ENCODE measurements at regions not wholly inside any gene's neighbourhood (a gene's known extent, or its start where the extent isn't known, plus 50 kb on each side); places are given as distances from the start of the nearest gene placed in this dataset.
"Not testable (repeated sequence)": the region's sequence is repeated elsewhere in the genome, so short reads cannot be mapped to it uniquely, and the experiment has no call there.

- no peaks in the 10 kb centered on the region for H3K9me3 ChIP-seq (ENCODE audit: low read depth, low read length)
- H3K4me3 ChIP-seq (ENCODE audit: insufficient read depth, low read length): no peak overlapping the region
- H3K36me3 ChIP-seq (ENCODE audit: insufficient read depth, low read length): no peaks in the 10 kb centered on the region
- H3K27me3 ChIP-seq (ENCODE audit: insufficient read depth, low read length): no peaks in the 10 kb centered on the region
- no peaks in the 10 kb centered on the region for H3K79me2 ChIP-seq (ENCODE audit: insufficient read depth, low read length)
- H3K4me1 ChIP-seq (ENCODE audit: insufficient read depth, low read length): no peaks in the 10 kb centered on the region
- H2AFZ ChIP-seq (ENCODE audit: low read length): no peak overlapping the region
- H3K4me2 ChIP-seq (ENCODE audit: insufficient read depth, low read length): no peak overlapping the region
- no peak for TF ChIP-seq CTCF (IDR thresholded peaks at IDR 0.05; ENCODE audit: extremely low read depth, low read depth, low read length)
- no peak overlapping the region for H3K27ac ChIP-seq (ENCODE audit: low read depth, low read length)
- DNase-seq (ENCODE audit: insufficient read length, low spot score, missing footprints): no peak
- no peaks in the 10 kb centered on the region for H4K20me1 ChIP-seq (ENCODE audit: insufficient read depth, low read length)
These were observed 337.6 kb downstream of the FGF10 start for GRCh38 chr5:44051591-44051990.

- DNase-seq (ENCODE audit: insufficient read length, low spot score, missing footprints): no peak
These were observed 340.8 kb downstream of the FGF10 start for GRCh38 chr5:44048276-44048984.

GRCh38 chr5:44046619-44047364 lies 342.4 kb downstream of the FGF10 start:
- Histone ChIP-seq H3K79me2 (ENCODE audit: insufficient read depth, low read length) (no peaks in the 10 kb centered on the region), H3K4me1 (ENCODE audit: insufficient read depth, low read length) (no peaks in the 10 kb centered on the region), H4K20me1 (ENCODE audit: insufficient read depth, low read length) (no peaks in the 10 kb centered on the region), H3K27ac (ENCODE audit: low read depth, low read length) (no peak overlapping the region), H3K36me3 (ENCODE audit: insufficient read depth, low read length) (no peaks in the 10 kb centered on the region), H3K27me3 (ENCODE audit: insufficient read depth, low read length) (no peaks in the 10 kb centered on the region), H3K4me3 (ENCODE audit: insufficient read depth, low read length) (no peak overlapping the region), H3K4me2 (ENCODE audit: insufficient read depth, low read length) (no peak overlapping the region), H3K9me3 (ENCODE audit: low read depth, low read length) (no peaks in the 10 kb centered on the region), H2AFZ (ENCODE audit: low read length) (no peak overlapping the region)
- no peak for TF ChIP-seq CTCF (IDR thresholded peaks at IDR 0.05; ENCODE audit: extremely low read depth, low read depth, low read length)
- no peak for DNase-seq (ENCODE audit: insufficient read length, low spot score, missing footprints)

More at GRCh38 chr5:44048276-44048984, 340.8 kb downstream of the FGF10 start:
- H3K27me3 ChIP-seq (ENCODE audit: insufficient read depth, low read length): no peaks in the 10 kb centered on the region
- no peak overlapping the region for H2AFZ ChIP-seq (ENCODE audit: low read length)
- no peaks in the 10 kb centered on the region for H3K79me2 ChIP-seq (ENCODE audit: insufficient read depth, low read length)
- no peaks in the 10 kb centered on the region for H3K9me3 ChIP-seq (ENCODE audit: low read depth, low read length)
- no peak overlapping the region for H3K27ac ChIP-seq (ENCODE audit: low read depth, low read length)
- no peaks in the 10 kb centered on the region for H3K4me1 ChIP-seq (ENCODE audit: insufficient read depth, low read length)
- no peaks in the 10 kb centered on the region for H4K20me1 ChIP-seq (ENCODE audit: insufficient read depth, low read length)
- no peak for TF ChIP-seq CTCF (IDR thresholded peaks at IDR 0.05; ENCODE audit: extremely low read depth, low read depth, low read length)
- H3K36me3 ChIP-seq (ENCODE audit: insufficient read depth, low read length): no peaks in the 10 kb centered on the region
- H3K4me2 ChIP-seq (ENCODE audit: insufficient read depth, low read length): no peak overlapping the region
- no peak overlapping the region for H3K4me3 ChIP-seq (ENCODE audit: insufficient read depth, low read length)

GRCh38 chr5:44044549-44044948 lies 344.7 kb downstream of the FGF10 start:
- not testable (repeated sequence) for H4K20me1 ChIP-seq (ENCODE audit: insufficient read depth, low read length); H3K4me2 ChIP-seq (ENCODE audit: insufficient read depth, low read length); H3K4me1 ChIP-seq (ENCODE audit: insufficient read depth, low read length); DNase-seq (ENCODE audit: insufficient read length, low spot score, missing footprints); H3K4me3 ChIP-seq (ENCODE audit: insufficient read depth, low read length); H3K79me2 ChIP-seq (ENCODE audit: insufficient read depth, low read length); H2AFZ ChIP-seq (ENCODE audit: low read length); H3K9me3 ChIP-seq (ENCODE audit: low read depth, low read length); H3K27me3 ChIP-seq (ENCODE audit: insufficient read depth, low read length); H3K27ac ChIP-seq (ENCODE audit: low read depth, low read length); H3K36me3 ChIP-seq (ENCODE audit: insufficient read depth, low read length)
